ENCODE measurements at regions not wholly inside any gene's neighbourhood (a gene's known extent, or its start where the extent isn't known, plus 50 kb on each side); places are given as distances from the start of the nearest gene placed in this dataset.
"Not testable (repeated sequence)": the region's sequence is repeated elsewhere in the genome, so short reads cannot be mapped to it uniquely, and the experiment has no call there.

DNA sequence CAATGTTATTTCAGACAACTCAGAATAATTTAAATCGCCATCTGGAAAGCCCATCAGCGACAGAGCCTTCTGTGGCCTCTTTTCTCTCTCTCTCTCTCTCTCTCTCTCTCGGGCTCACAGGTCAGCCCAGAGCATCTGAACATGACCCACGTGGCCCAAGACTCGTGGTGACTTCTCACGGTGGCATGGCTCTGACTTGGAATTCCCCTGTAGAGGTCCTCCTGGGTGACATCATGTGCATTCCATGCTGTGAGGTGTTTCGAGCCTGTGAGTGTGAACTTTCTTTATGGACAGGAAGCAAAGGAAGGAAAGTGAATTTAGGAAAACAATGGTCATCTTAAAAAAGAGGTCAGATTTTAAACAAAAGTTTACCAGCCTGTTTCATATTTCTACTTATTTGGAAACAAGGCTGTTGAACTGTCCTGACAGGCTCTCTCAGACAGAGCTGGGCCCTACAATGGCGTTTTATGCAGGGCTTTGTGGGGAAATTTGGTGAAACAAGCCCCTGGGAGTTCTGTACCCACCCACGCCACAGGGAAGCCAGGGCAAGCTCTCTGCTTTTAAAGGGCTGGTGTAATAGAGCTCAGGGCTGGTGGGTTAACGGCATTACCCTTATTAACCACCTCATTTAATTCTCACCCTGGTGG lies 359.7 kb upstream of the ZNF32 start:
- H3K9me3 Mint-ChIP-seq = no peaks in the 10 kb centered on the region
- H3K4me1 Mint-ChIP-seq = no peaks in the 10 kb centered on the region
- DNase-seq (ENCODE audit: low spot score in 2 of 2) (no peak), ATAC-seq (replicated peaks; ENCODE audit: extremely low read depth, poor library complexity, severe bottlenecking) (no peak)
- H3K27ac Mint-ChIP-seq (ENCODE audit: low read depth) = no peak overlapping the region
- no peaks in the 10 kb centered on the region for H3K36me3 Mint-ChIP-seq (ENCODE audit: insufficient read depth)
- H3K27me3 Mint-ChIP-seq = peaks cover 22% of the 10 kb centered on the region
- H3K4me3 Mint-ChIP-seq = no peak overlapping the region

DNA sequence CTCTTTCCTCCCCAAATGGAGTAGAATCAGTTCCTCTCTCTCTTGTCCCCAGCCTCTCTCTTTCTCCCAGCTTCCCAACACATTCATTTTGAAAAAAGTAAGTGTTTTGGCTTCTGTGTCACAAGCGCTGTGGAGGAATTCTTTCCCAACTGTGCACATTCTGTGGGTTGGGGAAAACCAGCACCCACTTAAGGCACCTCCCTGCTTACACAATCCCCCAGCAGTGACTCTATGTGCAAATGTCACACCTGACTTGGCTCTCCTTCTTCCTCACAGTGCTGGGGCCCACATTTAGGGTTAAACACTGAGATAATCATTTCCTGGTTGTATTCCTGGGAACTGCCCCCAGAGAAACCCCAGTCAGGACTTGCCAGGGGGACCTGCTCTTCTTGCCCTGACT lies 358.1 kb upstream of the ZNF32 start:
- DNase-seq (ENCODE audit: low spot score in 2 of 2) (no peak), ATAC-seq (replicated peaks; ENCODE audit: extremely low read depth, poor library complexity, severe bottlenecking) (no peak)
- Mint-ChIP-seq H3K36me3 (ENCODE audit: insufficient read depth) (no peaks in the 10 kb centered on the region), H3K4me3 (no peak overlapping the region), H3K27ac (ENCODE audit: low read depth) (no peak overlapping the region), H3K27me3 (peaks cover 33% of the 10 kb centered on the region), H3K4me1 (no peaks in the 10 kb centered on the region), H3K9me3 (no peaks in the 10 kb centered on the region)

DNA sequence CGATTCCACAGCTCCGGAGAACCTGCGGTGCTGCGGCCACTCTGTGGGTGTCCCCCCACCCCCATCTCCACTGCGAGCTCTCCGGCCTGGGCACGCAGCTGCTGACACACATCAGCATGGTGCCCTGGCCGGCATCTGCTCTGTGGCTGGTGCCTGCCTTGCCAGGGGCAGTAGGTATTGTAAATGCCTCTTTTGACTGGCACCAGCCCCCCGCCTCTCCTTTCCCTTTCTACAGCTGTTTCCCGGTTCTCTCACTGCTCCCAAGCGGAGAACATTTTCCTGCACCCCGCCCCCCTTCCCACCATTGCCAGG lies 357.1 kb upstream of the ZNF32 start:
- ATAC-seq (replicated peaks; ENCODE audit: extremely low read depth, poor library complexity, severe bottlenecking) = no peak
- Mint-ChIP-seq H3K4me1 (no peaks in the 10 kb centered on the region), H3K27ac (ENCODE audit: low read depth) (no peak overlapping the region), H3K4me3 (no peak overlapping the region), H3K9me3 (no peaks in the 10 kb centered on the region), H3K27me3 (peaks cover 38% of the 10 kb centered on the region), H3K36me3 (ENCODE audit: insufficient read depth) (no peaks in the 10 kb centered on the region)
- DNase-seq (ENCODE audit: low spot score in 2 of 2) = no peak

DNA sequence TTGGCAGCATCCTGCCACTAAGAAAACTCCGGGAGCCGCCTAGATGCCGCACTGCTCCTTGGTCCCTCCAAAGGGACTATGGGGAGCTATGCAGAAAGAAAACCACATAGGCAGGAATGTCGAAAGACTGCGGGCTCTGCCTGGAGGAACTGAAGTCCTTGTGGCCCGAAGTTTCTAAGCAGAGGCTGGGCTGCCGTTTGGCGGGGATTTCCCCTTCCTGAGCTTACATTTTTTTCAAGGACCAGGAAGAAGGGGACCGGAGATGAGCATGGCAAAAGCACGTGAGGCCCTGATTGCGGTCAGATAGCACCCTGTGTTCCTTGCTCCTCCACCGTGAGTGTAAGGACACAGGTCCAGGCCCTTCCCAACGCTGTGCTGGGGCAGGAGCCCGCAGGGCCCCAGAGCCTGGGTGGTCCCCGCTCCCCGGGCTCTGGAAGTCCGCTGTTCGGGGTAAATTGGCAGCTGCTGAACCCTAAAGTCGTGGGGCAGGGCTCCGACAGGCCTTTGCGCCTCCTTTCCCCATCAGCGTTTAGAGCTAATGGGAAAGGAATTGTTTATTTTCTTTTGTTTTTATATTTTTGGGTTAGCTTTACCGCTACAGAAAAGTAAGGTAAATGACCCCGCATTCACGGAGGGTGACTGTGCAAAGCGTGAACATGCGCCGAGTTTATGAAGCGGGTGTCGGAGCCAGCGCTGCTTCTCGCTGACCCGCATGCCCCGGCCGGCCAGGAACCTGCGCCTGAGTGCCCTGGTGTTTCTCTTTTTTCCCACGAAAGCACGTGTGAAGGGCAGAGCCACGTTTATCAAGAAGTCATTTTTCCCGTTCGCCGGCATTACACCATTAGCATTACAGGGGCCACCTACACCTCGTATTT lies 356.5 kb upstream of the ZNF32 start:
- H3K9me3 Mint-ChIP-seq = no peaks in the 10 kb centered on the region
- no peaks in the 10 kb centered on the region for H3K36me3 Mint-ChIP-seq (ENCODE audit: insufficient read depth)
- H3K27ac Mint-ChIP-seq (ENCODE audit: low read depth) = no peak overlapping the region
- H3K4me1 Mint-ChIP-seq = no peaks in the 10 kb centered on the region
- no peak overlapping the region for H3K4me3 Mint-ChIP-seq
- no peak for DNase-seq (ENCODE audit: low spot score in 2 of 2)
- H3K27me3 Mint-ChIP-seq = peaks cover 38% of the 10 kb centered on the region
- no peak for ATAC-seq (replicated peaks; ENCODE audit: extremely low read depth, poor library complexity, severe bottlenecking)

DNA sequence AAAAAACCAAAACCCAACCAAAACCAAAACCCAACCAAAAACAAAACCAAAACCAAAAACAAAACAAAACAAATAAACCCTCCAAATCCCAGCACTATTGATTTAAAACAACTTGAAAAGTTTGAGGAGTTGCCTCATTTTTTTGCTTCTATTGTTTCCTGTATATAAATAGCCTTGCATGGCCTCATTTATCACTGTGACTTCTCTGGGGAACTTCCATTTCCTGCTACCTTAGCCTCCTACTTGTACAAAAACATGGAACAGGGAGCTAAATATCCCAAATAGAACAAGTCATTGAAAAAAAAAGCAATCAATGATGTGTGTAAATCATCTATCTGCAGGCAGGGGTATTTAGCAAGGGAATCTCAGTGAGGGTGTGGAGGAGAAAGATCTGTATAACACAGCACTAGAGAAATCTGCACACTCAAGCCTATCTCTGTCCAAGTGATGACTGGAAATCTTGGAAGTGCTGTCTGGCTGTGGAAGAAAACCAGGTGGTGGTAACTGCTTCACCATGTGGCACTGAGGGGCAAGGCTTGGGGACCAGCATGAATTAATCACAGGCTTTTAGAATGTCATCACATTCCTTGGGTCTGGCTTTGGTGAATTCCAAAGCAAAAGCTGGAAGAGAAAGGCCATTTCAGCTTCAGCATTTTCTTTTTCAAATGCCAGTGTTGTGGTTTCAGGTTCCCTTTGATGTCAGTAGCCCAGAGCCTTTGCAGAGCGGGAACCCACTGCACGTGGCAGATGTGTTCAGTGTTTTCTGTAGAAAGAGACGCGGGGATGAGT lies 349.5 kb upstream of the ZNF32 start:
- H3K9me3 Mint-ChIP-seq = no peaks in the 10 kb centered on the region
- H3K27ac Mint-ChIP-seq (ENCODE audit: low read depth) = no peak overlapping the region
- peaks cover 41% of the 10 kb centered on the region for H3K27me3 Mint-ChIP-seq
- H3K4me1 Mint-ChIP-seq = no peaks in the 10 kb centered on the region
- H3K36me3 Mint-ChIP-seq (ENCODE audit: insufficient read depth) = no peaks in the 10 kb centered on the region
- DNase-seq (ENCODE audit: low spot score in 2 of 2) (no peak), ATAC-seq (replicated peaks; ENCODE audit: extremely low read depth, poor library complexity, severe bottlenecking) (no peak)
- H3K4me3 Mint-ChIP-seq = no peak overlapping the region

DNA sequence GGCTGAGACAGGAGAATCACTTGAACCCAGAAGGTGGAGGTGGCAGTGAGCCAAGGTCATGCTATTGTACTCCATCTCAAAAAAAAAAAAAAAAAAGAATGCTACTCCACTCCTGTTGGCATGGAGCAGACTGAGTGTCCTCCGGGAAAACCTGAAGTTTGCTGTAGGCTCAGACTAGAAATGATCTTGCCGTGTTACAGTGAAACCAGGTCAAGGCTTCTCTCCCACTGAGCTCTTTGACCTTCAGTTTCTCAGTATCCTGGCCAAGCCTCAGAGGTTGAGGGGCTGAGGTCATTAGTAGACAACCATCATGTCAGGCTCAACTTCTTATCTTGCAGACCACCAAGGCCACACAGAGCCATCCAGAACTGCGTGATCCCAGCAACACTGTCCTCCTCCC lies 348.6 kb upstream of the ZNF32 start:
- Mint-ChIP-seq H3K9me3 (no peaks in the 10 kb centered on the region), H3K36me3 (ENCODE audit: insufficient read depth) (no peaks in the 10 kb centered on the region), H3K27ac (ENCODE audit: low read depth) (no peak overlapping the region), H3K4me3 (no peak overlapping the region), H3K27me3 (peaks cover 36% of the 10 kb centered on the region), H3K4me1 (no peaks in the 10 kb centered on the region)
- DNase-seq (ENCODE audit: low spot score in 2 of 2) (no peak), ATAC-seq (replicated peaks; ENCODE audit: extremely low read depth, poor library complexity, severe bottlenecking) (no peak)

DNA sequence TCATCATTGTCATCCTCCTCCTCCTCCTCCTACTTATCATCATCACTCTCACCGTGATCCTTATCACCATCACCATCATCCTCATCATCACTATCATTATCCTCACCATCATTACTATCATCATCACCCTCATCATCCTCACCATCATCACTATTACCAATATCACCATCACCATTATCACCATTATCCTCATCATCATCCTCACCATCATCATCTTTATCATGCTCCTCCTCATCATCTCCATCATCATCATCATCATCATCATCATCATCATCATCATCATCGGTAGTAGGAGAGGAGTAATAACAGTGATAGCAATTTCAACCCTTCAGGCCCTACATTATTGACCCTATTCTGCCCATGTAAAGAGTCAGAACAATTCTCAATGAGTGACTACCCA lies 345.9 kb upstream of the ZNF32 start:
- H3K36me3 Mint-ChIP-seq (ENCODE audit: insufficient read depth) = no peaks in the 10 kb centered on the region
- ATAC-seq (replicated peaks; ENCODE audit: extremely low read depth, poor library complexity, severe bottlenecking) = no peak
- H3K4me1 Mint-ChIP-seq = no peaks in the 10 kb centered on the region
- H3K4me3 Mint-ChIP-seq = no peak overlapping the region
- no peak overlapping the region for H3K27ac Mint-ChIP-seq (ENCODE audit: low read depth)
- DNase-seq (ENCODE audit: low spot score in 2 of 2) = no peak
- H3K27me3 Mint-ChIP-seq = peaks cover 30% of the 10 kb centered on the region
- no peaks in the 10 kb centered on the region for H3K9me3 Mint-ChIP-seq

DNA sequence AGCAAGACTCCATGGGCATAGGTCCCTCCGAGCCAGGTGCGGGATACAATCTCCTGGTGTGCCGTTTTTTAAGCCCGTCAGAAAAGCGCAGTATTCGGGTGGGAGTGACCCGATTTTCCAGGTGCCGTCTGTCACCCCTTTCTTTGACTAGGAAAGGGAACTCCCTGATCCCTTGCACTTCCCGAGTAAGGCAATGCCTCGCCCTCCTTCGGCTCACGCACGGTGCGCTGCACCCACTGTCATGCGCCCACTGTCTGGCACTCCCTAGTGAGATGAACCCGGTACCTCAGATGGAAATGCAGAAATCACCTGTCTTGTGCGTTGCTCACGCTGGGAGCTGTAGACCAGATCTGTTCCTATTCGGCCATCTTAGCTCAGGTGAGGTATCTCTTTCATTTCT lies 344.1 kb upstream of the ZNF32 start:
- not testable (repeated sequence) for H3K36me3 Mint-ChIP-seq (ENCODE audit: insufficient read depth); ATAC-seq (replicated peaks; ENCODE audit: extremely low read depth, poor library complexity, severe bottlenecking); DNase-seq (ENCODE audit: low spot score in 2 of 2); H3K9me3 Mint-ChIP-seq; H3K4me1 Mint-ChIP-seq; H3K27ac Mint-ChIP-seq (ENCODE audit: low read depth); H3K4me3 Mint-ChIP-seq
- peaks cover 43% of the 10 kb centered on the region for H3K27me3 Mint-ChIP-seq

DNA sequence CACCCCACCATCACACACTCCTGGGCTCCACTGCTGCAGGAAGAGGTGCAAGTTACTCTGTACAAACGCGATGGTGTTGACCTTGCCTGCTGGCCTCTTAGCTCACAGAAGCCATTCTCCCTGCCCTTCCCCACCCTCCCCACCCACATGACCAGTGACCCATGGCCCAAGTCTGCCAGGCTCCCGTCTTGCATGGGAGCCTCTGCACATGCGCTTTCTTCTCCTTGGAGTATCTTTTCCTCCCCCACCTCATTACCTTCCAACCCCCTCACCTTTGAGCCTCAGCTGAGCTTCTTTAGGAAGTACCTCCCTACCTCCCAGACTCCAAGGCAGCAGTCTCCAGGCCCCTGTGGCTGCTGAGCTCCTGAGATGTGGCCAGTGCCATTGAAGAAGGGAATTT lies 337.7 kb upstream of the ZNF32 start:
- Mint-ChIP-seq H3K9me3 (no peaks in the 10 kb centered on the region), H3K4me1 (no peaks in the 10 kb centered on the region), H3K4me3 (no peak overlapping the region), H3K27ac (ENCODE audit: low read depth) (no peak overlapping the region), H3K36me3 (ENCODE audit: insufficient read depth) (no peaks in the 10 kb centered on the region), H3K27me3 (peaks cover 26% of the 10 kb centered on the region)
- no peak for DNase-seq (ENCODE audit: low spot score in 2 of 2)
- ATAC-seq (replicated peaks; ENCODE audit: extremely low read depth, poor library complexity, severe bottlenecking) = no peak

DNA sequence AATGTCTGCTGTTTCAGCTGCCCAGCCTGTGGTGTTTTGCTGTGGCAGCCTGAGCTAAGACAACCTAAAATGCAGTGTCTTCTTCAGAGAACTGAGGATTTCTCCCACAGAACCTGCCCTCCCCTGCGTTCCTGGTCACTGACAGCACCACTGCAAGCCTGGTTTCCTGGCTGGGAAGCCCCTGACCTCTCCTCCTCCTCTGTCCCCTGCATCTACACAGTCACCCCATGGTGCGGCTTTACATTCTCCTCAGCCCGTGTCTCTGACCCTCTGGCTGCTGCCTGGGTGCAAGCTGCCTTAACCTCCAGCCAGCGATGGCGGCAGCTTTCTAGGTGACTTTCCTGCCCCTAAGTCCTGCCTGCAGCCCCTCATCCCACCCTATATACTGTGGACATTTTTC lies 337.3 kb upstream of the ZNF32 start:
- no peak overlapping the region for H3K27ac Mint-ChIP-seq (ENCODE audit: low read depth)
- H3K9me3 Mint-ChIP-seq = no peaks in the 10 kb centered on the region
- H3K4me3 Mint-ChIP-seq = no peak overlapping the region
- H3K36me3 Mint-ChIP-seq (ENCODE audit: insufficient read depth) = no peaks in the 10 kb centered on the region
- H3K4me1 Mint-ChIP-seq = no peaks in the 10 kb centered on the region
- no peak for DNase-seq (ENCODE audit: low spot score in 2 of 2)
- ATAC-seq (replicated peaks; ENCODE audit: extremely low read depth, poor library complexity, severe bottlenecking) = no peak
- H3K27me3 Mint-ChIP-seq = peaks cover 26% of the 10 kb centered on the region

DNA sequence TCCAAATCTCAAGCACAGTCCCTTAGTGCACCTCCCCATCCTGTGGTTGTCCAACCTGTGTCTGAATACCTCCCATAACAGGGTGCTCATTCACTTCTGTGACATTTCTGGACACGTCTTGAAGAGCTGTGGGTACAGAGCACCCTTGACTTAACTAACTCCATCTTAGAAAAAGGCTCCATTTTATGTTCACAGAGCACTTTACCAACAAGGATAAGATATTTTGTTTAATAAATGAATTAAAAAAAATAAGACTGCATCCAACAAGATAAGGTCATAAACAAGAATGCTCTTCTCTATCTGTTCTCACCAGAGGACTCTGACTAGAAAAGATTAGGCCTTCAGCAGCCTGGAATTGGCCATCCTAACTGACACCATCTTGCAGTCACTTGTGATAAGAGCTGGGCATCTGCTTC lies 335.2 kb upstream of the ZNF32 start:
- Mint-ChIP-seq H3K36me3 (ENCODE audit: insufficient read depth) (no peaks in the 10 kb centered on the region), H3K9me3 (no peaks in the 10 kb centered on the region), H3K4me3 (no peak overlapping the region), H3K27me3 (peaks cover 11% of the 10 kb centered on the region), H3K27ac (ENCODE audit: low read depth) (no peak overlapping the region), H3K4me1 (no peaks in the 10 kb centered on the region)
- DNase-seq (ENCODE audit: low spot score in 2 of 2) = no peak
- no peak for ATAC-seq (replicated peaks; ENCODE audit: extremely low read depth, poor library complexity, severe bottlenecking)

DNA sequence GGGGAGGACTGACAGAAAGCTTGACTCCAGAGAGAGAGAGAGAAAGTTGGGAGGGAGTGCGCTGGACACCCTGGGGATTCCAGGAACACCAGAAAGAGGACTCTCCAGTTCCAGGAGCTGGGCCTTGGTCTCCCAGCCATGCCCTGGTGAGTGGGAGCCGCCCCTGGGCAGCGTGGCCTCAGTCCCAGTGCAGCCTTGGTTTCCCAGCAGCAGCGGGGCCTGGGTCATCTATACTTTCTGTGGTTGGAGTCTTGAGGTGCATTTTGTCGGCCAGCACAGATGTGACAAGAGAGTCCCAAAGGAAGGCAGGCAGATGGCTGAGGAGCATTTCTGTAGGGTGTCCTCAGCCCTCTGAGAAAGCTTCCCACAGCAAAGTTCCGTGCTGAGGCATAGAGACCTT lies 334.7 kb upstream of the ZNF32 start:
- no peak overlapping the region for H3K27ac Mint-ChIP-seq (ENCODE audit: low read depth)
- no peaks in the 10 kb centered on the region for H3K36me3 Mint-ChIP-seq (ENCODE audit: insufficient read depth)
- DNase-seq (ENCODE audit: low spot score in 2 of 2) (no peak), ATAC-seq (replicated peaks; ENCODE audit: extremely low read depth, poor library complexity, severe bottlenecking) (no peak)
- no peak overlapping the region for H3K4me3 Mint-ChIP-seq
- H3K4me1 Mint-ChIP-seq = no peaks in the 10 kb centered on the region
- H3K9me3 Mint-ChIP-seq = no peaks in the 10 kb centered on the region
- H3K27me3 Mint-ChIP-seq = peaks cover 6% of the 10 kb centered on the region

DNA sequence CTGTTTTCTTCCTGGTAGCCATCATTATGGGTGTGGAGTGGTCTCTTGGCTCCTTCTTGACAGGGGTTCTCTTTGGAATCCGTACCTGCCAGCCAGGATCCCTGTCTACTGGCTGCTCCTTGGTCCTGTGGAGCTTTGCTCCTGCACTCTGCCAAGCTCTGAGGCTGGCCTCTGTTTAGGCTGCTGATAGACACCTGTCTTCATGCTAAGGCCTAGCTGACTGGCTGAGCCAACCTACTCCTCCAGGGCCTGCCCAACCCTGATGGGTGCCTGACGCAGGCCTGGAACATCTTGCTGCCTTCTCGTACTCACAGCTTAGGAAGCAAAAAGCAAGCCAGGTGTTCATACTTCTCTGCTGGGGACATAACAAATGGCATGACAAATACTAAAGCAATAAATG lies 333.6 kb upstream of the ZNF32 start:
- H3K4me1 Mint-ChIP-seq = no peaks in the 10 kb centered on the region
- H3K9me3 Mint-ChIP-seq = no peaks in the 10 kb centered on the region
- no peaks in the 10 kb centered on the region for H3K27me3 Mint-ChIP-seq
- no peak overlapping the region for H3K27ac Mint-ChIP-seq (ENCODE audit: low read depth)
- no peaks in the 10 kb centered on the region for H3K36me3 Mint-ChIP-seq (ENCODE audit: insufficient read depth)
- ATAC-seq (replicated peaks; ENCODE audit: extremely low read depth, poor library complexity, severe bottlenecking) (no peak), DNase-seq (ENCODE audit: low spot score in 2 of 2) (no peak)
- no peak overlapping the region for H3K4me3 Mint-ChIP-seq
